GM19397 (cell line): ENCODE measurements at regions not wholly inside any gene's neighbourhood (a gene's known extent, or its start where the extent isn't known, plus 50 kb on each side); places are given as distances from the start of the nearest gene placed in this dataset.
"Not testable (repeated sequence)": the region's sequence is repeated elsewhere in the genome, so short reads cannot be mapped to it uniquely, and the experiment has no call there.

Experiments used
- ATAC-seq: cut with Tn5 transposase; IDR thresholded peaks from one replicate; pipeline ENCODE4 v1.9.1; 2021; ENCODE audit warnings: mild to moderate bottlenecking, moderate library complexity; ENCODE audit not compliant: unreplicated experiment

DNA sequence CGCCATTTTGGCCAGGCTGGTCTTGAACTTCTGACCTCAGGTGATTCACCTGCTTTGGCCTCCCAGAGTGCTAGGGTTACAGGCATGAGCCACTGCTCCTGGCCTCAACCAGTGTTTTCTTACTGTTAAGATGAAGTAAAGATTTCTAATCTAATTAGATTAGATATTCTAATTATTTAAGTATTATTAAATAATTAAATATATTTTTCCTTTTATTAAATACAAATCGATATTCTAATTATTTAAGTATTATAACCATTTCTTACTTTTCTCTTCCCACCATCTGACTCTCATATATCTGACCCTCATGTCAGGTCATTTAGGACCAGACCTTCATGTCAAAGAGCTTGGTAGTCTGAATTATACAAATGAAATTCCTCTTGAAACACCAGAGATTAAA, 1291.9 kb upstream of the EPHA6 start:
- ATAC-seq, result no peak

DNA sequence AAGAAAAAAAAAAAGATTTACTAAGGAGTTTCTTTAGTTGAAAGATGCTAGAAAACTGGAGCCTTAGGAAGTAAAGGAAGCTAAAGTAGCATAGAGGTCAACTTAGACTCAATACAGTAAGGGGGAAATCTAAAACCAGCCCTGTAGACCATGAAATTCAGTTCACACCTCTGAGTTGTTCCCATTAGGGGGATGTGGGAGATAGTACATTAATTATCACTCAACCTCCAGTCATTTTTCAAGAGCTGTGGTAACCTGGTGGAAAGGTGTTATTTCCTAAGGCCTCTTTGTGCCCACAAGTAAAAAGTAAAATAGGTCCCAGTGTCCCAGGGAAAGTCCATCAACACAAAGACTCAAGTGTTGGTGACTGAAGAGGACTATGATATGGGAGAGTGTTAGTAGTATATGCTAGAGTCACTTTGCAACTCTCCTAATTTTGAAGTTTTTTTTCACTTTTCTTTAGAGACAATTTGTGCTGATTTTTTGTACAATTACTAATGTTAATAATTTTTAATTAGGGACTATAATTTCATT, 1274.4 kb upstream of the EPHA6 start:
- ATAC-seq, result no peak

DNA sequence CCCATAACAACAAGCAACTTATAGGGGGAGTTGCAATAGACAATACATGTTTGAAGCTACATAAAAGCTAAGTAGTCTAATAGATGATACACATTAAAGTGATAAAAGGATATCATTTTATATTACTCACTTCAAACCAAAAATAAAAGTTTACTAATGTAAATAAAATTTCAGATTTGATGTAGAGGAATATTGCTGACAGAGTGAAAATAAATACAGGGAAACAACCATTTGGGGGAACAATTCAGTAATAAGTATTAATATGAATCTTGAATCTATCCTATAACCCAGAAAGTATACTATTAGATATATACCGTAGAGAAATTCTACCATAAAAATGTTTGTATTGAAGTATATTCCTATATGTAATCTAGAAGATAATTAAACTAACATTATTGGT, 1248.9 kb upstream of the EPHA6 start:
- ATAC-seq, result no peak

DNA sequence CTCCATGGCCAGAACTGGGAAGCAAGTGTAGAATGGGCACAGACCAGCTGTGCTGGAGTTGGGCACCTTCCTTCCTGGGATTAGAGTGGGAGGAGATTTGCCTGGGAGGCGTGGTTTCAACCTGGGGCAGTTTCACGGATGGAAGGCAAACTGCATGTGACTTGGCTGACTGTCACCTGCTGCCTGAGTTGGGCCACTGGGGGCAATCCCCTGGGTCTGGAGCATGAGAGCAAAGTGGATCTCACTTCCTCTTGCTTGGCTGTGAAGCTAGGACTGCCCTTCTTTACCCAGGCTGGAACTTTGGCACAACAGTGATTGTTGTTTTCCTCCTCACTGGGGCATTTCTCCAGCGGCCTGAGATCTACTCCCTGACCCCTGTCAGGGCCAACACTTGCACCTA, 1247.0 kb upstream of the EPHA6 start:
- peak; percentile 60 for ATAC-seq

DNA sequence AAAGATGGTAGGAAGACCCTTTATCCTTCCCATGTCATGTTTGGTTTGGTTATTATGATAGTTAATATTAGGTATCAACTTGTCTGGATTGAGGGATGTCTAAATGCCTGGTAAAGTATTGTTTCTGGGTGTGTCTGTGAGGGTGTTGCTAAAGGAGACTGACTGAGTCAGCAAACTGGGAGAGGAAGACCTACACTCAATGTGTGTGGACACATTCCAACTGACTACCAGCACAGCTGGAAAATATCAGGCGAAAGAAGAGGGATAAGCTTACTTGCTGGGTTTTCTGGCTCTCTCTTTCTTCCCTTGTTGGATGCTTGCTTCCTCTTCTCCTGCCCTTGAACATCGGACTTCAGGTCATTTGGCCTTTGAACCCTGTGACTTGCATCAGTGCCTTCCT, 1227.6 kb upstream of the EPHA6 start:
- no peak for ATAC-seq

DNA sequence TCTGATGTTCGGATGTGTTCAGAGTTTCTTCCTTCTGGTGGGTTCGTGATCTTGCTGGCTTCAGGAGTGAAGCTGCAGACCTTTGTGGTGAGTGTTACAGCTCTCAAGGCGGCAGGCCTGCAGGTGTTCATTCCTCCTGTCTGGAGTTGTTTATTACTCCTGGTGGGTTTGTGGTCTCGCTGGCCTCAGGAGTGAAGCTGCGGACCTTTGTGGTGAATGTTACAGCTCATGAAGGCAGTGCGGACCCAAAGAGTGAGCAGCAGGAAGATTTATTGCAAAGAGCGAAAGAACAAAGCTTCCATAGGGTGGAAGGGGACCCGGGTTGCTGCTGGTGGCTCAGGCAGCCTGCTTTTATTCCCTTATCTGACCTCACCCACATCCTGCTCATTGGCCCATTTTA, 1226.8 kb upstream of the EPHA6 start:
- not testable (repeated sequence) for ATAC-seq

DNA sequence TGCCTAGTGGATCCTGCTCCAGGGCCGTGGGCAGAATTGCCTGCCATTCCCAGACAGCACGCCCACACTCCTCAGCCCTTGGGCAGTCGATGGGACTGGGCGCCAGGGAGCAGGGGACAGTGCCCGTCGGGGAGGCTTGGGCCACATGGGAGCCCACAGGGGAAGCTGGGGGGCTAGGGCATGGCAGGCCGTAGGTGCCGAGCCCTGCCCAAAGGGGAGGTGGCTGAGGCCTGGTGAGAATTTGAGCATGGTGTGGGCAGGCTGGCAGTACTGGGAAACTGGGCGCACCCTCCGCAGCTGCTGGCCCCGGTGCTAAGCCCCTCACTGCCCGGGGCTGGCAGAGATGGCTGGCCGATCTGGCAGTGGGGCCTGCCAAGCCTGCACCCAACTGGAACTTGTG, 1225.9 kb upstream of the EPHA6 start:
- no peak for ATAC-seq

DNA sequence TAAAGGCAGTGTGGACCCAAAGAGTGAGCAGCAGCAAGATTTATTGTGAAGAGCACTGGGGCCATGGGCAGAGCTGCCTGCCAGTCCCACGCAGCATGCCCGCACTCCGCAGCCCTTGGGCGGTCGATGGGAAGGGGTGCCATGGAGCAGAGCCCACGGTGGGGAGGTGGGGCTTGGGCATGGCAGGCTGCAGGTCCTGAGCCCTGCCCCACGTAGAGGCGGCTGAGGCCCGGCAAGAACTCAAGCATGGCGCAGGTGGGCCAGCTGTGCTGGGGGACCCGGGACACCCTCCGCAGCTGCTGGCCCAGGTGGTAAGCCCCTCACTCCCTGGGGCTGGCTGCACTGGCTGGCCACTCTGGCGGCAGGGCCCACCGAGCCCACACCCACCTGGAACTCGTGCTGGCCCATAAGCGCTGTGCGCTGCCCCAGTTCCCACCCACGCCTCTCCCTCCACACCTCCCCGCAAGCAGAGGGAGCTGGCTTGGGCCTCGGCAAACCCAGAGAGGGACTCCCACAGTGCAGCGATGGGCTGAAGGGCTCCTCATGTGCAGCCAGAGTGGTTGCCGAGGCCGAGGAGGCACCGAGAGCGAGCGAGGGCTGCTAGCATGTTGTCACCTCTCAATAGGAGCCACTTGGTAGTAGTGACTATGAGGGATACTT, 1218.8 kb upstream of the EPHA6 start:
- ATAC-seq, result no peak

DNA sequence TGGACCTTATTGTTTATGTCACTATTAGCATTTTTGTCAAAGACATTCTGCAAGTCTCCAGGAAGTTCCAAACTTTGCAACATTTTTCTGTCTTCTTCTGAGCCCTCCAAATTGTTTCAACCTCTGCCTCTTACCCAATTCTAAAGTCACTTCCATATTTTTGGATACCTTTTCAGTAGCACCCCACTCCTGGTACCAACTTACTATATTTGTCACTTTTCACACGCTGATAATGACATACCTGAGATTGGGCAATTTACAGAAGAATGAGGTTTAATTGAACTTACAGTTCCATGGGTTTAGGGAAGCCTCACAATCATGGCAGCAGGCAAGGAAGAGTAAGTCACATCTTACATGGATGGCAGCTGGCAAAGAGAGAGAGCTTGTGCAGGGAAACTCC, 1206.5 kb upstream of the EPHA6 start:
- no peak for ATAC-seq

DNA sequence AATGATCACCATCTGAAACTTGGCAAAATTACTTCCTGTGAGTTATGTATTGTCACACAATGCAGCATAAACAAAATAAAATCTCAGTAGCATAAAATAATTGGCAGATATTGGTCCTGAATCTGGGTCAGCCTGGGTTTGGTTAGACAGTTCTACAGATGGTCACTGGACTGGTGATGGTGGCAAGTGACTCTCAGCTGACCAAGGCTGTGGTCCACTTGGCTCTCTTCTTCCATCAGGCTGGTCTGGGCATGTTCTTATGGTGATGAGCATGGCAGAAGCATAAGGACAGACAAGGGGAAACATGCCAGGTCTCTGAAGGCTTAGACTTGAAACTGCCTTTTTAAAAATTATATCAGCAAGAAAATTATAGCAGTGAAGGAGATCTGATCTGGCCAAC, 1205.0 kb upstream of the EPHA6 start:
- no peak for ATAC-seq

DNA sequence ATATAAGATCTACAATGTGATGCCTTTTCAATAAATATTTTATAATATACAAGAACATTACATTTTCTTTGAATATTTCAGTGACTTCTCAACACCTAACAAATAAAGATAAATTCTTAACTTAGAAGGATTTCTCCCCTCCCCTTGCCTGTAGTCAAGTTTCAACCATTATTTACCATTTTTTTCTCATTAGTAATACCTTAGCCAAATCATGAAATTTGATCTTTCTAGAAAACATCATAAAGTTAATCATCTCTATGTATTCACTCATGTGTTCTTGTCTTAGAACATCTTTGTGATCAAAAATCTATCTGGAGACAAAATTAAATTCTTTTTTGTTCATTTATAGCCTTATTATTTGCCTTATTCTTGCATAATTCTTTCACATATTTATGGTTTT, 1201.8 kb upstream of the EPHA6 start:
- no peak for ATAC-seq

DNA sequence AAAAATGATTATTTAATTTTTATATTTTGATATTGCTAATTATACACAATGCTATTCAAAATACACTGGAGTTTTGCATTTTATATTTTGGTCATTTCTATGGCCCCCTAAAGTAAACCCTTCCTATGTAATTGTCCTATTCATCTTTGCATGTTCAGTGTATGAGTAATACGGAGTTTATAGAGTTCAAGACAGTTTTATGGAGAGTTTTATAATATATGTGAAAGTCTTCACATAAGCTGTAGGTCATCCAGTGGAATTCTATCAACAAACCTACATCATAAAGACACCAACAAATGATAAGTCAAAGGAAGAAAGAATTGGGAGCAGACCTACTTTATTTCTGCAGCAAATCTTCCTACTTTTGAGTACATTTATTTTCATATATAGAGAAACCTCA, 1200.4 kb upstream of the EPHA6 start:
- no peak for ATAC-seq

DNA sequence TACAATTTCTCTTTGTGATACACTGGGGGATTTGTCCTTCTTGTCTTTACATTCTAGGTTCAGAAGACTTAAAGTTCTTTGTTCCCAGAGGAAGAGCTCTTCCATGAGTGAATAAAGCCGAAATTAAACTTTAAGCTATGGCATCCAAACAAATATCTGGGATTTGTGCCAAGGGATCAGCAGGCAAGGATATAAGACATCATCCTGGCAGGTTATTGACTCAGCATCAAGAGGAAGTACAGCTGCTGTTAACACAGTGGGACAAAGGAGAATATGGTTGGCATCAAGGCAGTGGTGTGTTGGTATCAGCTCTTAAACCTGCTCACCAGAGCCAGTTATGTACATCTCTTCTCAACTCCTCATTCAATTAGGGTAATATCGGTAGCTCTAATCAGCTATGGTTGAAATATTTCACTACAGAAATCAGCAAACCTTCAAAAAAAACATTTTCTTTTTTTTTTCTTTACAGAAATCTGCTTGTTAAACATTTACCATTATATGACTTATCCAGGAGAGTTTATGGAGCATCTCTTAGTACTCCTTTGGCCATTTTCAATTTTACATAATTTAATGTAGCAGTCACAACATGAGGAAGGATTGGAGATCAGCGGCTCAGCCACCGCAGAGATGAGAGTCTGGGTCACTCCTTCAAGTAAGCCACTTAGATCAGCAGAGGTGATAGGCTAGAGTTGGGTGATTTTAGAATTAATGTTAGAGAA, 1198.6 kb upstream of the EPHA6 start:
- no peak for ATAC-seq

DNA sequence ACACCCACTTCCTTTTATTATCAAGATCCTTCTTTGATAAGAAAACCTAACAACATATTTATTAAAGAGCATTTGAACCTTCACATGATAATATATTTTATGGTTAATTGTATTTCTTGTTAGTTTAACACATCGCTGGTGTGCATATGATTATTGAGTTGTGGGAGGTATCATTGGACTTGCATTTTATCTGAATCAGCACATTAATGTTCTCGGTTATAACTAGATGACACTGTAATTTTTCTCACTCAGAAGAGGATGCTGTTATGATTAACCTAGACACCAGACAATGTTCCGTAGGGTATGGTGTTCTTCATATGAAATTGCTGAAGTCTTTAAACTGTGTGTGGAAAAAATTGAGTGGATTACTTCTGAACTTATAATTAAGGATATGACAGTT, 1188.3 kb upstream of the EPHA6 start:
- no peak for ATAC-seq

DNA sequence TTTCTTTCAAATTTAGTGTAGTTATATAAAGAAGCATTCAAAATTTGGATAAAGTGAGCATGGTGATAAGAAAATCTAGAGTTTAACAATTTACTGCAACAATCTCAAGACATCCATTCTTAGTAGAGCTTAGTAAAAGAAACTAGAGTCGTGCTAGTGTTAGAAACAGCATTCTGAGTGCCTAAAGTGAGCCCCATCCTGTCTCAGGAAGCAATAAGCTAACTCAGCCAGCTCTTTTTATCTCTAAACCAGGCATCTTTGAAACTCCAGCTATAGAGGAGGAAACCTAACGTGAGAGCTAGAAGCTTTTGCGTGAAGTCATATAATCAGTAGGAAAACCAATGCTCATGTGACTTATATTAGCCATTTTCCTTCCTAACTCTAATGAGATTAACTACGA, 1187.1 kb upstream of the EPHA6 start:
- no peak for ATAC-seq

DNA sequence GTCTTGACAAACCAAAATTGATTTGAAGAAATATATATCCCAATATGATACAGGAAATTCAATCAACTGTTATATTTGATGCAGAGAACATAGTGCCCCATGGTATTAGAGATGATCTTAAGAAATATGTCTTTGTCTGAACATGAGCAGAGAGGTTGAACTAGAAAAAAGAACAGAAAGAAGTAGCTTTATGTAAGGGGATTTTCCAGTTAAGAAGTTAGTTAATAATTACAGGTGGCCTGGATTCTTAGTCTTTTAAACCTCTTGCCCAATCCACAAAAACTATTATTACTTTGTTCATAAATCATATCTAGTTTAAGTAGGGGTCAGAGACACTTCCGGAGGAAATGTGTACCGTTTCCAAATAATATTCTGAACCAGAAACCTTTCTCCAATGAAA, 1186.7 kb upstream of the EPHA6 start:
- ATAC-seq, result no peak

DNA sequence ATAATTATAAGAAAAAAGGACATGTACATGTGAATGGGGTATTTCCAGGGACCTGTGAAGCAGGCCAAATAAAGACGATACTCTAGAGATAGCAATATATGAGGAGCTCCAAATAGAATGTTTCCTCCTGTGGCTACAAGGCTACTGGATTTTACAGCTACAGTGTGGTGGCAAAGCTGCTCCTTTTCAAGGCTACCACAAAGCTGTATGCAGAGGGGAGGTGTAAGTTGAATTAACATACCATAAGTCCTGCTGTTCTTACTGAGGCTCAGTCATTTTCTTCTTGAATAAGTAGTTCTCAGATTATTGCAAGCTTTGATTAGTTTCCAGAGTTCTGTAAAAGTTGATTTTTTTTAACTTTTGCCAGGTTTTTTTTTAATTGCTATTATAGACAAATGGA, 1184.6 kb upstream of the EPHA6 start:
- ATAC-seq, result no peak

DNA sequence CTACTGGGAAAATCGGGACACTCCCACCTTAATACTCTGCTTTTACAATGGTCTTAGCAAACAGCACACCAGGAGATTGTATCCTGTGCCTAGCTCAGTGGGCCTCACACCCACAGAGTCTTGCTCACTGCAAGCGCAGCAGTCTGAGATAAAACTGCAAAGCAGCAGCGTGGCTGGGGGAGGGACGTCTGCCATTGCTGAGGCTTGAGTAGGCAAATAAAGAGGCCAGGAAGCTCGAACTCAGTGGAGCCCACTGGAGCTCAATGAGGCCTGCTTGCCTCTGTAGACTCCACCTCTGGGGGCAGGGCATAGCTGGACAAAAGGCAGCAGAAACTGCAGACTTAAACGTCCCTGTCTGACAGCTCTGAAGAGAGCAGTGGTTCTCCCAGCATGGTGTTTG, 1169.1 kb upstream of the EPHA6 start:
- no peak for ATAC-seq

DNA sequence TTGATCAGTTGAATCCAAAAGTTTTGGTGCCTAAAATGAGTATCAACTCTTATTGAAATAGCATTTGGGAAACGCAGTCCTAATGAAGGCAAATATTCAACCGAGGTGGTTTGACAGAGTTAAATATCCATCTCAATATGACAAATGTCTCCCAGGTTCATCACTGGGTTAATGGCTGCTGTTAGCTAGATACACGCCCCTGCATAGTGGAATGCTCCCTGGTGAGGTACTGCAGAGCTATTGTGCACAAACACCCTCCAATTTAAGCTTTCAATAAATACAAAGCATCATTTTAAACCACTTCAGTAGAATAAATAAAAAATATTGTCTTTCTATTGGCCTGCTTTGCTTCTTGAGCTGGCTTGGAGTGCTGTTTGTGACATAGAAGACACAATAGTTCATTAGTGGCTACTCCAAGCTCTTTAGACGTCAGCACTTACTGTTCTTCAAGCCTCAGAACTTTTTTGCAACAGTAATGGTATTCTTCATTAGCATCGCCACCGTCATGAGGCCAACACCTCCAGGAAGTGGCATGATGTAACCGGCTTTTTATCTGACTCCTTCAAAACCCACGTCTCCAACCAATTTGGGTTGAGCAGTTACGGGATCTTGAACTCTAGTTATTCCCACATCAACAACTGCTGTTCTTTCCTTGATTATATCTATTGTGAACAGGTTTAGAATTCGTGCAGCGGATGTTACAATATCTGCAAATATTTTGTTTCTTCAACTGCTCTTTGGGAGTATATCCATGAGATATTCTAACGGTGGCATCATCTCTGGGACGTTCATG, 1159.6 kb upstream of the EPHA6 start:
- no peak for ATAC-seq

DNA sequence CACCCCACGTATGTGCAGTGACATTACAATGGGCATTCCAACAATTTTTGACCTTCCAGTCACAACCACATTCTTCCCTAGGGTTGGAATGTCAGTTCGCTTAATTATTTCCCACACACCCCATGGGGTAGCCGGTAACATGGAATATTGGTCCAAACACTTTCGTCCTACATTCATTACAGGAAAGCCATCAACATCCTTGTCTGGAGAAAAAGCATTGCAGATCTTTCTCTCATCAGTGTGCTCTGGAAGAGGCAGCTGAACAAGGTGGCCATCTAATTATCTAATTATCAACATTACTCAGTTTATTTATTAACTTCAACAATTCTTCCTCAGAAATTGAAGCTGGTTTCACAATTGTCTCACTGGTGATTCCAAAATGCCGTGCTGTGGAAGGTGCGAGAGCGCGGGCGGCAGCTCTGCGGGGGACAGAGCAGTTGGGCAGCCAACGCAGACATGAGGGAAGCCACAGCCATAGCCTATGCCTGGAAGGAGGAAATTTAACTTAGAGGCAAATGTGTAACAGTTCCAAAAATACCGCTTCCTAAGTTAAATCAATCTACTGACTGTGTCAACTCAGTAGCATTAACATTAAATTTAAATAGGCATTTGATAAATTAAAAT, 1158.9 kb upstream of the EPHA6 start:
- no peak for ATAC-seq

DNA sequence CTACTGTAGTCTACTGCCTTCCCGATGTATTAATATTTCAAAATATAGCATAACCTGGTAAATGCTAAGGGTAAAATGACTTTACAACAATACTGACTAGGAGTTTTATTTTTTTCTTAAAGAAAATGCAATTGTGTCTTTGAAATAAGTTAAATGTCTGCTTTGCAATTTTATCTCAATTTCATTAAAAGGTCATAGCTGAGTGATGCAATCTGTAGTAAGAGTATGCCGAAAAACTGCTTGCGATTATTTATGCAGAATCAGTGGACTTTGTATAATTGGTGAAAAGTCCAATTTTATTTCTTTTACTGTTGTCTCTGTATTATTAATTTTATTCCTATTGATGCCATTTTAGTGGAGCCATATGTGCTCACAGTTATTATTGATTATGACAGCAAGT, 1143.6 kb upstream of the EPHA6 start:
- no peak for ATAC-seq
